ENCODE measurements at regions not wholly inside any gene's neighbourhood (a gene's known extent, or its start where the extent isn't known, plus 50 kb on each side); places are given as distances from the start of the nearest gene placed in this dataset.

GRCh38 chr16:26606381-26607150 is 460.2 kb upstream of the C16orf82 start:
- Histone ChIP-seq H4K20me1 (ENCODE audit: insufficient read depth) (no peaks in the 10 kb centered on the region), H3K79me2 (ENCODE audit: insufficient read depth, low read length) (no peaks in the 10 kb centered on the region), H3K4me3 (replicated peaks in 1 of 2; ENCODE audit: low read depth in 1 of 2, low read length in 2 of 2) (no peak overlapping the region), H3K9ac (ENCODE audit: low read length) (no peak overlapping the region), H3K4me2 (ENCODE audit: low read length) (no peak overlapping the region), H3K4me1 (ENCODE audit: control insufficient read depth in 1 of 2, insufficient read depth in 2 of 2, low read length in 2 of 2) (no peaks in the 10 kb centered on the region), H3K27me3 (ENCODE audit: insufficient read depth, low read length) (no peaks in the 10 kb centered on the region), H3K27ac (ENCODE audit: low read depth, low read length) (no peak overlapping the region), H2AFZ (ENCODE audit: low read depth, low read length, poor library complexity, severe bottlenecking) (no peak overlapping the region), H3K9me2 (ENCODE audit: insufficient read depth) (no peaks in the 10 kb centered on the region), H3K36me3 (ENCODE audit: control insufficient read depth in 1 of 2, insufficient read depth in 2 of 2, low read length in 2 of 2) (no peaks in the 10 kb centered on the region), H3K9me3 (ENCODE audit: control insufficient read depth in 1 of 2, insufficient read depth in 1 of 2, low read depth in 1 of 2, low read length in 2 of 2) (no peaks in the 10 kb centered on the region)
- ChIA-PET RAD21 (ENCODE audit: low non-redundant PET in 1 of 2, low total read pairs in 2 of 2, uncharacterized antibody in 2 of 2, unreplicated experiment in 2 of 2) (no interaction called here), POLR2A (no interaction called here), CTCF (no interaction called here)
- ATAC-seq, result no peak
- BruUV-seq (replicated peaks), result no TSS peak
- no peak for DNase-seq (ENCODE audit: low read depth, low spot score)
- intact Hi-C loops (cut with micrococcal nuclease), result no loop called here
- TF ChIP-seq EZH2 (IDR thresholded peaks at IDR 0.05) (no peak), CBX3 (IDR thresholded peaks at IDR 0.05; ENCODE audit: low read depth) (no peak), CTCF (IDR thresholded peaks at IDR 0.05 in 2 of 3, conservative IDR thresholded peaks at IDR 0.05 in 1 of 3; ENCODE audit: borderline replicate concordance in 1 of 3, insufficient read depth in 1 of 3, low read depth in 2 of 3, low read length in 2 of 3) (no peak), ELF1 (IDR thresholded peaks at IDR 0.05; ENCODE audit: borderline replicate concordance, low read depth) (no peak), POLR2AphosphoS5 (IDR thresholded peaks at IDR 0.05; ENCODE audit: low read depth, low read length) (no peak), JUND (IDR thresholded peaks at IDR 0.05) (no peak), ATF3 (IDR thresholded peaks at IDR 0.05) (no peak), ZBTB33 (IDR thresholded peaks at IDR 0.05; ENCODE audit: extremely low read depth, insufficient replicate concordance, low read length) (no peak), FOSL1 (IDR thresholded peaks at IDR 0.05; ENCODE audit: low read depth) (no peak), SRF (IDR thresholded peaks at IDR 0.05; ENCODE audit: low read depth) (no peak), EZH2phosphoT487 (IDR thresholded peaks at IDR 0.05; ENCODE audit: borderline replicate concordance) (no peak), RAD21 (IDR thresholded peaks at IDR 0.05; ENCODE audit: low read depth) (no peak), ZNF274 (IDR thresholded peaks at IDR 0.05; ENCODE audit: low read depth, low read length) (no peak)
